Activated naive CD4-positive, alpha-beta T cell treated with anti-CD3 and anti-CD28 coated beads, Interleukin-2, amount 50 U/mL, for 24 hours (primary cell): ENCODE measurements at regions not wholly inside any gene's neighbourhood (a gene's known extent, or its start where the extent isn't known, plus 50 kb on each side); places are given as distances from the start of the nearest gene placed in this dataset.

ENCODE experiments used
- H3K27ac Mint-ChIP-seq: one replicate; pipeline ENCODE4 v1.8.0; 2021; ENCODE audit warnings: mild to moderate bottlenecking, mixed read lengths
- H3K27me3 Mint-ChIP-seq: one replicate; pipeline ENCODE4 v1.8.0; 2021; ENCODE audit warnings: mixed read lengths
- H3K36me3 Mint-ChIP-seq: one replicate; pipeline ENCODE4 v1.8.0; 2021; ENCODE audit warnings: mixed read lengths
- H3K4me1 Mint-ChIP-seq: one replicate; pipeline ENCODE4 v1.8.0; 2021; ENCODE audit warnings: mixed read lengths
- H3K4me3 Mint-ChIP-seq: one replicate; pipeline ENCODE4 v1.8.0; 2021; ENCODE audit warnings: mild to moderate bottlenecking, mixed read lengths
- H3K9me3 Mint-ChIP-seq: one replicate; pipeline ENCODE4 v1.8.0; 2021; ENCODE audit warnings: mixed read lengths

DNA sequence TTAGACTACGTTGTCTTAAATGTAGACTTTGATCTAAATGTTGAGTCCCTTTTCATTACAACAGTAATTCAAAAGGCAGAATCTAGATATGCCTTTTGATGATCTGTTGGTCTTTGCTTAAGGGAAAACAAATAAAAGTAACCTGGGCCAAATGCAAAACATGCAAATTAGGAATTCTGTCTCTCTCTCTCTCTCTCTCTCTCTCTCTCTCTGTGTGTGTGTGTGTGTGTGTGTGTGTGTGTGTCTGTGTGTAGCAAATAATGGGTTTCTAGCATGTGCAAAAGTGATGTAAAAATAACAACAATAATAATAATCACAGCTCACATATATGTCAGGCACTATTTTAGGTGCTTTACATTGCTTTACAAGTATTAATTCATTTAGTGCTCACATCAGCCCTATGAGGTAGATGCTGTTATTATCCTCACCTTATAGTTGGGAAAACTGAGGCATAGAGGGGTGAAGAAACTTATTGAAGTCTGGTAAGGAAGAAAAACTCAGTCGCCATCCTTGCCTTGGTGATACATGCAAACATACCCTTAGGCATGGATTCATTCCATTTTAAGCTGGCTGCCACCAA lies 160.3 kb upstream of the ZNF217 start:
- H3K4me3 Mint-ChIP-seq, result no peak overlapping the region
- peaks cover 78% of the 10 kb centered on the region for H3K4me1 Mint-ChIP-seq
- H3K9me3 Mint-ChIP-seq, result no peaks in the 10 kb centered on the region
- peak overlapping the region; percentile 85 for H3K27ac Mint-ChIP-seq
- H3K27me3 Mint-ChIP-seq, result no peaks in the 10 kb centered on the region
- H3K36me3 Mint-ChIP-seq, result no peaks in the 10 kb centered on the region

DNA sequence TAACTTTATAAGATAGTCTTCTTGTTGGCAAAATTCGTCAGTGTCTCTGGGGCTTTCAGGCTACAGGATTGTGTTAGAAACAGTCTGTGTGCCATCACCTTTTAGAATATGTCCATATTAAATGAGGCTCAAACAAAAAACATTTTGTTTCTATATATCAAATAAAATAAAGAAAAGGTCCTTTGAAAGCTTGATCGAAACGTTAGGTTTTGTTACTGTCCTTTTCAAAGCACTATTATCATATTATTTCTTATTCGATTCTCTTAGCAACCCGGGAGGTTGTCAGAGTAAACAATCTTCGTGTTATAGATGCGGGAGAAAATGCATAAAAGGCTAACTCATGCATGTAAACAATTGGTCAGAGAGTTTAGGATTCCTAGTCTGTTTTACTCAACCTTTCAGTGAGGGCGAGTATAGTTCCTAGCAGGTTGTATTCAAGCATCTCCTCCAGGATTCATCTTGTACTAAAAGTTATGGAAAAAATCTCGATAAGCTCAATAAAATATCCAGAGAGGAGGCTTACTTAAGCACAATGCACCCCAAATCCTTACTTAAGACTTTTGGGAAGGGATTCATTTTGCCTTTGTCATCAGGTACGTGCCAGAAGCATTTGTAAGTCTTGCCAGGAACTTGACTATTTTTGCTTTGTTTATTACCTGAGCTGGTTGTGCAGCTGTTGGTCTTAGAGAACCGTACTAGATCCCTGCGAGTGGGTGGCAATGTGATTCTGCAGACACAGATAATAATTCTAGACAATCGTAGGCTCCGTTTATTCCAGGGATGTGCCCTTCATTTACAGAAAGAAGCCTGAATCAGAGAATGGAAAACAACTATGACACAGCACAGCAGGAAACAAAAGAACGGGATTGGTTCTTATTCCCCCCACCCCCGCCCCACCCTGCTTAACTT lies 159.6 kb upstream of the ZNF217 start:
- Mint-ChIP-seq H3K9me3 (no peaks in the 10 kb centered on the region), H3K4me3 (peak overlapping the region; percentile 30), H3K27ac (peak overlapping the region; percentile 93), H3K36me3 (no peaks in the 10 kb centered on the region), H3K4me1 (peaks cover 79% of the 10 kb centered on the region), H3K27me3 (no peaks in the 10 kb centered on the region)

DNA sequence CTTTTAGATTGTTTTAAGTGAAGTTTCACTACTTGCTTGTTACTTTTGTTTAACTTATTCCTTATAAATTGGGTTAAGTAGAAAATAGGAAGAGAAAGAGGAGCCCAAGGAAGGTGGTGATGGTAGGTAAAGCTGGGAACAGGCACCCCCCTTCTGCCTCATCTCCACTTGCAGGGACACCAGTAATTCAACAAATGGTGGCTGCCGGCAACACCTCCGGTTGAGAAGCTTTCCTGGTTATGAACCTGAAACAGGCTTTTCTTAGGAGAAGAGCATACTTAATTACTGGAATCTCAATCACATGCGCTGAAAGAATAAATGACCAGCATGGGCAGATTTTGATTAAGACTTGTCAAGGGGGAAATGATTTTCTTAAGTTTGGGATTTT lies 158.9 kb upstream of the ZNF217 start:
- no peaks in the 10 kb centered on the region for H3K27me3 Mint-ChIP-seq
- no peaks in the 10 kb centered on the region for H3K36me3 Mint-ChIP-seq
- H3K27ac Mint-ChIP-seq, result peak overlapping the region; percentile 93
- H3K4me1 Mint-ChIP-seq, result peaks cover 79% of the 10 kb centered on the region
- H3K4me3 Mint-ChIP-seq, result no peak overlapping the region
- H3K9me3 Mint-ChIP-seq, result no peaks in the 10 kb centered on the region

DNA sequence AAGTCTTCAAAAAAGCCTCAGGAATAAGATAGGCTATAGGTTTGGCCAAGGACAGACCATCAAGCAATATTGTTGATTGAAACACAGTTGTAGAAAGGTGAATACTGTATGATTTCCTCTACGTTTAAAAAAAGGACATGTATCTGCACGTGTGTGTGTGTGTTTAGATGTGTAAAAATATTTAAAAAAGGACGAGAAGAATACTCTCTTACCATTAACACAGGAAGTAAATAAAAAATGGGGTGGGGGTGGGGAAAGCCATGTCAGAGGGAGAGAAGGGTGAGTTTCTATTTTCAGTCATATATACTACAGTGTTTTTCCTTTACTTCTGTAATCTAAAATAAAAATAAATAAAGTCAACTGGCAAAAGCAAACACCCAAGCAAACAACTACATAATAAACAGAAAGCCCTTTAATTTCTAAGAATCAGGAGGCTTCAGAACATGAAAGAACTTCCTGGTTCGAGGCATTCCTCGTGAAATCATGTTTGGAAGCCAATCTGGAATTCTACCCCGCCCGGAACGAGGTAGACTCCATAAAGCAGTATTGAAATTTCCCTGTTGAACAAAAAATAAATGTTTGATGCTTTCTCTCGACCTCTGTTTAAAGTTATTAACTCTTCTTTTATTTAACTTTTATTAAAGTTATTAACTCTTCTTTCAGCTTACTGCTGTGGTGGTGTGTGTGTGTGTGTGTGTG lies 158.1 kb upstream of the ZNF217 start:
- Mint-ChIP-seq H3K4me1 (peaks cover 79% of the 10 kb centered on the region), H3K27ac (peak overlapping the region; percentile 97), H3K9me3 (no peaks in the 10 kb centered on the region), H3K27me3 (no peaks in the 10 kb centered on the region), H3K4me3 (peak overlapping the region; percentile 63), H3K36me3 (no peaks in the 10 kb centered on the region)

DNA sequence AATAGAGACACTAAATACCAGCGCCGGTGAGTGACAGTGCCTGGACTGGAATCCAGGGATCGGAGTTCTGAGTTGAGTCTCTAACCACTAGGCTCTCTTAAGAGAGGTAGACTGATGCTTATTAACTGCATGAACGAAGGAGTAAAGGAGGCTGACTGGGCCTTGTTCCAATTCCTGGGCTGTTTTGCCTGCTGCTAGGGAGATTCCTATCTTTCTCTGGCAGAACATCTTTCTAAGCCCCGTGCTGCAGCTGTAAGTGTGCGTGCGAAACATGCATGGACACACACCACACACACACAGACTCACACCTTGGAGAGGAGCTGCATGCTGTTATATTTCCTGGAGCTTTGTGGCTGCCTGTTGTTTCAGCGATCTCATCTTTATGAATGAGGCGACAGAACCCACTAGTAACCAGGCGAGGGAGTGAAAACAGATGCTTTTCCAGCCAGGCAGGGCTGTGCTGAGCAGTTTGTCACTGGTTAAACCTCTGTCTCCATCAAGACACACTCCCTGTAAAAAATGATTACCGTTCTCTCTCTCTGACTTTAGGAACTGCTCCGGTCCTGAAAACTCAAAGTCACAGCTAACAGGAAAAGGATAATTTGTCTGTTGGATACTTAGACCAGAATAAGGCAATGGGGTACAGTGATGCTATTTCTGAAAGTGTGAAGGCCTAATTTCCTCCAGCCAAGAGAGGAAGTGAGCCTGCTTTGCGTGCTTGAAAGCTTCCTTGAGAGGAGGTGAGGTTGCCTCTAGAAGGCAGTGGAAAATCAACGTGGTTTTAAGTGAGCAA lies 157.4 kb upstream of the ZNF217 start:
- peaks cover 72% of the 10 kb centered on the region for H3K4me1 Mint-ChIP-seq
- H3K4me3 Mint-ChIP-seq, result peak overlapping the region; percentile 63
- H3K36me3 Mint-ChIP-seq, result no peaks in the 10 kb centered on the region
- H3K27ac Mint-ChIP-seq, result peak overlapping the region; percentile 97
- no peaks in the 10 kb centered on the region for H3K27me3 Mint-ChIP-seq
- no peaks in the 10 kb centered on the region for H3K9me3 Mint-ChIP-seq

DNA sequence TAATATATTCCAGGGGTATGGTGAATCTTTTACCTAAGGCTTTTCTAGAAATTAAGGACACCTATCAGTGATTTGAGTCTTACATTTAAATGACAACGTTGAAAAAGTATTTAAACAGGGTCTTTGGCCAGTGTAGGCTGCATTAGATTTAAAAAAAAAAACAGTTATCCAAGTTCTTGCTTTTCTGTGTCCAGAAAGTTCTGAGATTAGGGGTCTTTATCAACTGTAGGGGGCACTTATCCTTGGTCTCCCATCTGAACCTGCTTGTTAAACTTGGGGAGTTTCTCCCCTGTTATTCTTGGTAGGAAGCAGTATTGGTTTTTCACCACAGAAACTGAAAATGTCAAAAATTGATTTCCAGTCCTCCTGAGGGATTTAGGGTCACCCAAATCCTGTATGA lies 155.9 kb upstream of the ZNF217 start:
- Mint-ChIP-seq H3K4me1 (peaks cover 60% of the 10 kb centered on the region), H3K4me3 (no peak overlapping the region), H3K27me3 (no peaks in the 10 kb centered on the region), H3K9me3 (no peaks in the 10 kb centered on the region), H3K36me3 (no peaks in the 10 kb centered on the region), H3K27ac (peak overlapping the region; percentile 12)

DNA sequence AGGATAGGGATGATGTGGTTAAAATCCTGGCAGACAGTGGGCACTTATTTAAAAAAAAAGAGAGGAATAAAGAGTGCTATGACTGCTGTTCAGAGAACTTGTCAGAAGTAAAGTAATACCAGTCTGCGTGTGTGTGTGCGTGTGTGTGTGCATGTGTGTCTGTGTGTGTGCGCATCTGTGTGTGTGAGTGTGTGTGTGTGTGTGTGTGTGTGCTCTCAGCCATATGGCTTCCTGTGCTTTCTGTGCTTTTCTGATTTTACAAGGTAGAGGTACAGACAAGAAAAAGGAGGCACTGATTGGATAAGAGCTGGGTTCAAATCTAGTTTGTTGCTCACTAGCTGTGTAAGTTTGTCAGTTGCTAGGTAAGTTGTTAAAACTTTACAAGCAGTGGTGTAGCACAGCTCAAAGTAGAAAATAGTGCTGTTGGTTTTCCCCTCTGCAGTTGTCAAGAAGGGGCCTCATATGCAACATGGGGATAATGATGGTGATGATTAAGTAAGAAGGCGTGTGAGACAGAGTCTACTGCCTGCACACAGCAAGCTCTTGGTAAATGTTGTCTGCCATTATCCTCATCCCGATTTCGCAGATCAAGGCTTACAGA lies 155.3 kb upstream of the ZNF217 start:
- Mint-ChIP-seq H3K27me3 (no peaks in the 10 kb centered on the region), H3K27ac (peak overlapping the region; percentile 12), H3K9me3 (no peaks in the 10 kb centered on the region), H3K36me3 (no peaks in the 10 kb centered on the region), H3K4me3 (no peak overlapping the region), H3K4me1 (peaks cover 54% of the 10 kb centered on the region)

DNA sequence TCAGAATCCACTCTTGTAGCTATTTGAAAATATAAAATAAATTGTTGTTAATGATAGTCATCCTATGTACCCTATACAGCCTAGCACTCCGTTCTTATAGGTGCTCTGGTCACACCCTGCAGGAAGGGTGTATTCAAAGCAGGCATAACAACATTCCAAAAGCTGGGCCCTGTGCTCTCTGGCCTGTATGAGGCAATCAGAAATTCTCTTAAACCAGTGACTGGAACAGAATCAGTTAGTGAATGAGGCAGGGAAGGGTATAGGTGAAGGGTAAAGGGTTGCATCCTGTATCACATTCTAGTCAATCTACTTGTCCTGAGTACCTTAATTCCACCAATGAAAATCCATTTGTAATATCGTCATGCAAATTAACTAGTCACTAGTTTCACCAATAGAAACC lies 154.5 kb upstream of the ZNF217 start:
- no peaks in the 10 kb centered on the region for H3K27me3 Mint-ChIP-seq
- H3K4me1 Mint-ChIP-seq, result peaks cover 46% of the 10 kb centered on the region
- no peaks in the 10 kb centered on the region for H3K36me3 Mint-ChIP-seq
- H3K4me3 Mint-ChIP-seq, result no peak overlapping the region
- H3K9me3 Mint-ChIP-seq, result no peaks in the 10 kb centered on the region
- peak overlapping the region; percentile 72 for H3K27ac Mint-ChIP-seq

DNA sequence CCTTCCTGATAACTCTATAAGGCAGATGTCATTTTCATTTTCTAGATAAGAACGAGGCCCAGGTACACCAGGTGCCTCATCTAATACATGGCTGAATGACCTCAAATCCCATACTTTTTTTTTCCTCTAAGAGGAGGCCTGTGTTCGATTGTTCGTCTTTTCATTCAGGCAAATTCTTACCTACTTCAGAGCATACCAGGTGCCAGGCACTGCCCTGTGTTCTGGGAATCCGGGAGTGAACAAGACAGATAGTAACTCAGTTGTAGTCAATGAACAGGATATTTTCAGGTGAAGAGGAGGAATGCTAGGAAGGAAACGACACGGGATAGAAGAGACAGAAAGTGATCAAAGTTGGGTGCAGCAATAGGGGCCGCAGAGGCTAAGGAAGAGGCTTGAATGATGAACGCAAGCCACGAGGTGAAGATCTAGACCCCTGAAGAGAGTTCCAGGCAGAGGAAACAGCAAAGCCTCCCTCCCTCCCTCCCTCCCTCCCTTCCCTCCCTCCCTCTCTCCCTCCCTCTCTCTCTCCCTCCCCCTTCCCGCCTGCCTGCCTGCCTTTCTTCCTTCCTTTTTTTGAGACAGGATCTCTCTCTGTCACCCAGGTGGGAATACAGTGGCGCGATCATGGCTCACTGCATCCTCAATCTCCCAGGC lies 150.1 kb upstream of the ZNF217 start:
- H3K27me3 Mint-ChIP-seq, result no peaks in the 10 kb centered on the region
- H3K27ac Mint-ChIP-seq, result peak overlapping the region; percentile 66
- no peaks in the 10 kb centered on the region for H3K36me3 Mint-ChIP-seq
- no peaks in the 10 kb centered on the region for H3K9me3 Mint-ChIP-seq
- no peak overlapping the region for H3K4me3 Mint-ChIP-seq
- peaks cover 30% of the 10 kb centered on the region for H3K4me1 Mint-ChIP-seq

DNA sequence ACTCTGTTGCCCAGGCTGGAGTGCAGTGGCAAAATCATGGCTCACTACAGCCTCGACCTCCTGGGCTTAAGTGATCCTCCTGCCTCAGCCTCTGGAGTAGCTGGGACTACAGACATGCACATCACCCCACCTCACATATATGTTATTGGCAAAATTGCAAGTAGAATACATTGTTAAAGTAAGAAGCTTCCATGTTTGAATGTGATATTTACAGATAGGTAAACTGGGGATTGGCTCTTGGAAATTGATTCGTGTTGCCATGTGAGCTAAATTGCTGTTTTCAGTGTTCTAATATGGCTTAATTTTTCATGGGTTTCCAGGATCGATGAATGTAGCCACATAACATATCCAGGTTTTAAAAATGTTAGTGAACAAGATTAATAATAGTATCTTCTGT lies 149.0 kb upstream of the ZNF217 start:
- Mint-ChIP-seq H3K4me3 (no peak overlapping the region), H3K4me1 (peaks cover 26% of the 10 kb centered on the region), H3K27me3 (no peaks in the 10 kb centered on the region), H3K27ac (no peak overlapping the region), H3K36me3 (no peaks in the 10 kb centered on the region), H3K9me3 (no peaks in the 10 kb centered on the region)

DNA sequence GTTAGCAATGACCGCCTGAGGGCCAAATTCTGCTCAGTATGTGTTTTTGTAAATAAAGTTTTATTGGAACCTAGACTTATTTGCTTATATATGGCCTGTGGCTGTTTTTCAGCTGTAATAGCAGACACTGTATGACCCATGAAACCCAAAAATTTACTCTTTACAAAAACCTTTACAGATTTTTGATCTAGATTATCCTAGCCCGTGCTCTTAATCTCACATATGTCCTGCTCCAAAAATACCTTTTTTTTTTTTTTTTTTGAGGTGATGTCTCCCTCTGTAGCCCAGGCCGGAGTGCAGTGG lies 148.0 kb upstream of the ZNF217 start:
- Mint-ChIP-seq H3K27me3 (no peaks in the 10 kb centered on the region), H3K4me3 (no peak overlapping the region), H3K27ac (no peak overlapping the region), H3K36me3 (no peaks in the 10 kb centered on the region), H3K4me1 (peaks cover 36% of the 10 kb centered on the region), H3K9me3 (no peaks in the 10 kb centered on the region)

DNA sequence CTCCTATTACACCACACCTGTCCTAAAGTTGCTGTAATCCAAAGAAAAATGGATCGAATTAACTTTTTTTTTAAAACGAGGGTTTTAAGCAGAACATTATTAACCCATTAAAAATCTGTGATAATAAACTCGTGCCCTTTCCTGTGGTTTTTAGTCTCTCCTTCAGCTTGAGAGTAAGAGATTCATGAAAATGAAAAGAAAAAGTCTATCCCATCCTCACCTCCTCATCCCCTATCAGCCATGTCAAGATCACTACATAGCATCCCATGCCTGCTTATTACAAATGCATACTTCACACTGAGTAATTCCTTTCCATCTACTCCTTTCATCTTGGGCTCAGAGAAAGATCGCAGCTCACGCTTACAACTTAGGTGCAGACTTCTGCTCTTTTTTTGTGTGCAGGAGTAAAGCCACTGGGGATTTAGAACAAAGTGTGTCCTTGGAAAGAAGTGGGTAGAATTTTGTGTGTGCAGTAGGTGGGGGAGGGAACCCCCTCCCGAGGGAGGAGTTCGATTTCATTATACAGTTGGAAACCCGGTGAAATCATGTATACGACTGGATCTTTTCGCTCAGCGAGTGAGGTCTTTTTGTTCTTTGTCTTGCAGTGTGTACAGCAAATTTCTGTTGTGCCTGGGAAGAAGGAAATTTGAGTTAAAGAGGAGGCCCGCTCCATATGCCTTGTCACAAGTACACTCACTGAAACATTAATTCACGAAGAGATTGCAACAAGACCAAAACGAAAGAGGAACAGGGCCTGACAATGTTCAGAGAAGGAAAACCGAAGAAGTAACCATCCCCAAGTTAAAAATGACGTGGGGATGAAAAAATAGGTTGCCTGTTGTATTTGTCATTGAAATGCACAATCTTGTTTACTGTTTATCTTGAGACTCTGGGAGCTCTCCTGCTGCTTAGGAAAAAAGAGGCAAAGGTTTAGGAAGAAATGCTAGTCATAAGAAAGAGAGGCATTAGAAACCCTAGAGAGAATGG lies 146.5 kb upstream of the ZNF217 start:
- Mint-ChIP-seq H3K9me3 (no peaks in the 10 kb centered on the region), H3K27ac (peak overlapping the region; percentile 79), H3K4me1 (peaks cover 46% of the 10 kb centered on the region), H3K4me3 (peak overlapping the region; percentile 85), H3K36me3 (no peaks in the 10 kb centered on the region), H3K27me3 (no peaks in the 10 kb centered on the region)

DNA sequence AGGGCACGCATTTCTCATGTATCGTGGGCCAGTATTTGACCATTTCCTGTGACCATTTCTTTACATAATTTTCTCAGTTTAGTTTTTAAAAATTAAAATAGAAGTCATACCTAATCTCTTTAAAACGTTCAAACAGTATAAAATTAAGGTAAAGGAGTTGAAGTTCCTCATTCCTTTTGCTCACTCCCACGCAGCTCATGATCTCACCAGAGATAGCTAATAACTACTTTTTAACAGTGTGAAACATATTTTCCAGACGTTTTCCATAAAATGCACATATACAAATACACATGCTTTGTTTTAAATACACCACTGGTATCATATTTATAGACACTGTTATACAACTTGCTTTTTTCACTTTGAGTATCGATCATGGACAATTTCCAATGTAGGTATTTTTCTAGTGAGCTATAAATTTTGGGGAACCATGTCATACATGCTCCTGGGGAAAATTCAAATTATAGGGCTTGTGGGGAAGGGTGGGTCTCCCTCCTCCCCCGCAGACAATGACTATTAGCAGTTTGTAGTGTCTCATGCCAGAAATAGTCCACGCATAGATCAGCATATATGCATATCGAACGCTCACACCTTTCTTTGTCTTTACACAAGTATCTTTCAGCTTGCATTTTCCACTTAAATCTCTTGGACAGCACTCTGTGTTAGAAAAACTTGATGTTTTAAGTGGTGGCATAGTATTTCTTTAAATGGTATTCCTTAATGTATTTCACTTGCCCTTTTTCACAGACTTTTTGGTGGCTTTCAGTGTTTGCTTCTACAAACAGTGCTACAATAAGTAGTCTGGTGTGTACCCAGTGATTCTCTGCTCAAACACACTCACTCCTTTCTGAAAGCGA lies 145.5 kb upstream of the ZNF217 start:
- Mint-ChIP-seq H3K4me3 (peak overlapping the region; percentile 85), H3K9me3 (no peaks in the 10 kb centered on the region), H3K27me3 (no peaks in the 10 kb centered on the region), H3K27ac (peak overlapping the region; percentile 64), H3K4me1 (peaks cover 46% of the 10 kb centered on the region), H3K36me3 (no peaks in the 10 kb centered on the region)
